Coronary artery (tissue), 2 donors: ENCODE measurements at regions not wholly inside any gene's neighbourhood (a gene's known extent, or its start where the extent isn't known, plus 50 kb on each side); places are given as distances from the start of the nearest gene placed in this dataset.

Experiments used
- DNase-seq: peaks from one replicate; pipeline ENCODE4 v3.0.0-alpha.2; 2017; ENCODE audit warnings: low spot score
- H3K27ac ChIP-seq, 2 donors: fragments of 200-600 bp; sonication (generic); one replicate each; pipeline ENCODE4 v1.5.1; 2016 to 2019
- H3K4me3 ChIP-seq: fragments of 200-600 bp; sonication (generic); 2 replicates; pipeline ENCODE4 v1.5.1; 2016; ENCODE audit warnings: mild to moderate bottlenecking, moderate library complexity
- CTCF ChIP-seq: fragments of 200-600 bp; sonication (generic); IDR thresholded peaks from one replicate; pipeline ENCODE4 v1.5.1; 2019; ENCODE audit warnings: antibody characterized with exemption

- no peak for TF ChIP-seq CTCF
- DNase-seq, result no peak
- no peak overlapping the region for H3K4me3 ChIP-seq
- H3K27ac ChIP-seq, result no peak overlapping the region
Measured at GRCh38 chr9:118439441-118439840, 735.2 kb downstream of the TLR4 start.

GRCh38 chr9:118444403-118444802, 740.2 kb downstream of the TLR4 start:
- DNase-seq, result no peak
- TF ChIP-seq CTCF, result no peak
- no peak overlapping the region for H3K4me3 ChIP-seq

DNA sequence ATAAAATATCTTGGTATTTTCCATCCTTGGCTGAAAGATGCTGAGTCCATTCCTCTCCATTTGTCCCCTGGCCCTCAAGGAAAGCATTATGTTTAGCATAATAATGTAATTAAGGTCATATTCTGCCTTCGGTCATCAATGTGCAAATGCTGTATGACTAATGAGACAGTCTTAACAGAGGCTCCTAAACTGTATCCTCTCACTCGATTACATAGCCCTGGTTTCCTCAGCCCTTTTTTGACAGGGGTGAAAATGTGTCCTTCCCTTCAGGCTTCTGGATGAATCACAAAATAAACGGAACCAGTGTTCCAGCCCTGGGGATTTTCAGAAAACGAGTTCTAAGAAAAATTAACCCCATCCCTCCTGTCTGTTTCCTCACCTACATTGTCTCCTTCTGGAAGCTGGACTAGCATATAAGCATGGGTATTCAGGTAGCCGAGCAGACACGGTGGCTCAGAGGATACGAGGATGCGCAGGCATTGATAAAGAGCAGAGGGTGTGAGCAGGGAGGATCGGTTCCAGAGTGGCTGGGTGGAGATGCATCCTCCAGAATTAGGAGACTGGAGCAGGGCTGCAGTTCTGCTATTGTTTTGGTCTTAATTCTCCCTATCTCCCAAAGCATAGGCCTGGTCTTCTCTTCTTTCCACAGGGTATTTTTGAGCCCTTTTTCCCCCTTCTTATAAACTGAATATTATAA, 742.9 kb downstream of the TLR4 start:
- H3K27ac ChIP-seq, result no peak overlapping the region
- no peak for DNase-seq
- no peak for TF ChIP-seq CTCF
- H3K4me3 ChIP-seq, result no peak overlapping the region

More at GRCh38 chr9:118444403-118444802, 740.2 kb downstream of the TLR4 start:
- no peak overlapping the region for H3K27ac ChIP-seq

GRCh38 chr9:118449554-118449953, 745.4 kb downstream of the TLR4 start:
- Histone ChIP-seq H3K4me3 (no peak overlapping the region), H3K27ac (no peak overlapping the region)
- no peak for TF ChIP-seq CTCF
- DNase-seq, result no peak

- no peak for TF ChIP-seq CTCF
- no peak for DNase-seq
- no peak overlapping the region for H3K4me3 ChIP-seq
- no peak overlapping the region for H3K27ac ChIP-seq
Measured at GRCh38 chr9:118455259-118455658, 751.1 kb downstream of the TLR4 start.

GRCh38 chr9:118455788-118456187, 751.6 kb downstream of the TLR4 start:
- Histone ChIP-seq H3K27ac (no peak overlapping the region), H3K4me3 (no peak overlapping the region)
- no peak for TF ChIP-seq CTCF
- DNase-seq, result no peak
